ENCODE measurements at regions not wholly inside any gene's neighbourhood (a gene's known extent, or its start where the extent isn't known, plus 50 kb on each side); places are given as distances from the start of the nearest gene placed in this dataset.

DNA sequence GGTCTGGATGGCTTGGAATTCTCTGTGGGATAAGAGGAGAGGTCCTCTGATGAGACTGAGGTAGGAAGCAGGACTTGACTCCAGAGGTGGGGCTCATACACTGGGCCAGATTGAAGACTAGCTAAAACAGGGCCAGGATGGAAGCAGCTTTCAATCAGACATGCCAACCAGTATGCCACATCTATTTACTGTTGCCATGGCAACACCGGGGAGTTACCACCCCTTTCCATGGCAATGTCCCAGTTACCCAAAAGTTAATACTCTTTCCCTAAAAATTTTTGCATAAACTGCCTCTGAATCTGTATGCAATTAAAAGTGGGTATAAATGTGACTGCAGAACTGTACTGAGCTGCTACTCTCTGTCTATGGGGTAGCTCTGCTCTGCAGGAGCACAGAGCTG, 247.5 kb upstream of the ZBED5 start (continued):
- TF ChIP-seq NANOG (IDR thresholded peaks at IDR 0.05; ENCODE audit: insufficient read depth, low read depth, low read length, poor library complexity, severe bottlenecking) (no peak), BCL11A (IDR thresholded peaks at IDR 0.05; ENCODE audit: low read depth in 2 of 2, low read length in 2 of 2) (no peak), SP2 (IDR thresholded peaks at IDR 0.05; ENCODE audit: low read length) (no peak), YY1 (IDR thresholded peaks at IDR 0.05; ENCODE audit: low read depth, low read length) (no peak)

Data from H1 (cell line).